ENCODE measurements at regions not wholly inside any gene's neighbourhood (a gene's known extent, or its start where the extent isn't known, plus 50 kb on each side); places are given as distances from the start of the nearest gene placed in this dataset.

DNA sequence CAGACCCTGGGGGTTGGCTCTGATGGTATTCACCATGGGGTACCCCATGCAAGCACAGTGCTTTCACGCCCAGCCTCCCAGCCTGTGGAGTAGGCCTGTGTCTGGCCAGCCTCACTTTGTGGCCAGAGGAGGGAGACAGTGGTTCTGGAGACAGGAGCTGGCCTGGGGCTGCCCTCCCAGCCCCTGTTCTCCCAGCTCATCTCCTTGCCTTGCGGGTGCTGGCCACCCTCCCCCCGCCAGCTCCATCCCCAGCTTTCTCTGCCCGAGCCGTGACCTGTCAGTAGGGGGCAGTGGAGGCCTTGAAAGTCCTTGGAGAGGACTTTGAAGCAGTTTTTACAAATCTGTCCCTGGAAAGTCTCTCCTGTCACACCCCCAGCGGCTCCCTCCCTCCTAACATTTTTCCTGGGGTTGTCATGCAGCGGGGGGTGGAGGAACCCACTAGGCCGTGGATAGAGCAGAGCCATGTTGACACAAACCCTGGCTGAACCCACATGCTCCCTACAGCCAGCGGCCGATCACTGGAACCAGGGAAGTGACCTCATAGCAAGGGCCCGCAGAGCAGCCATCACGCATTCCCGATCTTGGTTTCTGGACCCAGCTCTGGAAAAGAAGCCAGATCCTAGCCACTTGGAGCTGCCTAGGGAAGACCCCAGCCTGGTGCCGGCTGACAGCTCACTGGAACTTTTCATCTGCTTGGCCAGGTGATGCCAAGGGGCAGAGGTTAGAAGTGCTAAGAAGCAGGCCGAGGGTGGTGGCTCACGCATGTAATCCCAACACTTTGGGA lies 289.4 kb downstream of the SEC14L1 start (continued):
- TF ChIP-seq ZNF569 (CRISPR knock-in tag; IDR thresholded peaks at IDR 0.05; ENCODE audit: borderline replicate concordance) (no peak), ZMYM3 (CRISPR knock-in tag; IDR thresholded peaks at IDR 0.05) (no peak; the same call in none of the 2 replicates), MAFF (IDR thresholded peaks at IDR 0.05; ENCODE audit: low read depth, low read length) (no peak), MED13 (CRISPR knock-in tag; IDR thresholded peaks at IDR 0.05) (no peak), ZFY (CRISPR knock-in tag; IDR thresholded peaks at IDR 0.05) (peak; percentile 46; the same call in 1 of the 2 replicates), RXRB (CRISPR knock-in tag; IDR thresholded peaks at IDR 0.05; ENCODE audit: borderline replicate concordance) (peak; percentile 83), SMARCE1 (IDR thresholded peaks at IDR 0.05; ENCODE audit: borderline replicate concordance) (no peak), CENPX (CRISPR knock-in tag; IDR thresholded peaks at IDR 0.05) (no peak), GMEB2 (CRISPR knock-in tag; IDR thresholded peaks at IDR 0.05; ENCODE audit: low read depth) (no peak), SRF (IDR thresholded peaks at IDR 0.05; ENCODE audit: low read depth, low read length) (no peak), ZNF282 (IDR thresholded peaks at IDR 0.05; ENCODE audit: partially characterized antibody) (no peak), FLYWCH1 (CRISPR knock-in tag; IDR thresholded peaks at IDR 0.05) (no peak), IRX3 (CRISPR knock-in tag; IDR thresholded peaks at IDR 0.05; ENCODE audit: borderline replicate concordance, low read depth) (no peak), NR3C1 (CRISPR knock-in tag; IDR thresholded peaks at IDR 0.05) (no peak), EP300 (IDR thresholded peaks at IDR 0.05; ENCODE audit: low read depth in 2 of 2, low read length in 2 of 2) (peak in 1 of 2 experiments; percentile 49; a peak in 1 of 4 replicates), EP300 (CRISPR knock-in tag; IDR thresholded peaks at IDR 0.05; ENCODE audit: borderline replicate concordance) (peak; percentile 46; the same call in 1 of the 2 replicates), ZNF33B (CRISPR knock-in tag; IDR thresholded peaks at IDR 0.05) (peak; percentile 12; the same call in 1 of the 2 replicates), SP5 (CRISPR knock-in tag; IDR thresholded peaks at IDR 0.05; ENCODE audit: borderline replicate concordance, low read depth) (no peak; the same call in none of the 2 replicates), CBFB (CRISPR knock-in tag; IDR thresholded peaks at IDR 0.05) (0 out of 2 replicates have a peak, but pooled peaks have one; percentile 25), HDAC6 (IDR thresholded peaks at IDR 0.05; ENCODE audit: low read depth, low read length) (no peak), ZBTB21 (CRISPR knock-in tag; IDR thresholded peaks at IDR 0.05) (peak; percentile 83), ZNF746 (CRISPR knock-in tag; IDR thresholded peaks at IDR 0.05) (peak; percentile 92), ZNF451 (CRISPR knock-in tag; IDR thresholded peaks at IDR 0.05) (no peak), ZSCAN30 (CRISPR knock-in tag; IDR thresholded peaks at IDR 0.05) (no peak), ZNF530 (CRISPR knock-in tag; IDR thresholded peaks at IDR 0.05; ENCODE audit: low read depth) (no peak)
- TF ChIP-seq, protein P1, sequence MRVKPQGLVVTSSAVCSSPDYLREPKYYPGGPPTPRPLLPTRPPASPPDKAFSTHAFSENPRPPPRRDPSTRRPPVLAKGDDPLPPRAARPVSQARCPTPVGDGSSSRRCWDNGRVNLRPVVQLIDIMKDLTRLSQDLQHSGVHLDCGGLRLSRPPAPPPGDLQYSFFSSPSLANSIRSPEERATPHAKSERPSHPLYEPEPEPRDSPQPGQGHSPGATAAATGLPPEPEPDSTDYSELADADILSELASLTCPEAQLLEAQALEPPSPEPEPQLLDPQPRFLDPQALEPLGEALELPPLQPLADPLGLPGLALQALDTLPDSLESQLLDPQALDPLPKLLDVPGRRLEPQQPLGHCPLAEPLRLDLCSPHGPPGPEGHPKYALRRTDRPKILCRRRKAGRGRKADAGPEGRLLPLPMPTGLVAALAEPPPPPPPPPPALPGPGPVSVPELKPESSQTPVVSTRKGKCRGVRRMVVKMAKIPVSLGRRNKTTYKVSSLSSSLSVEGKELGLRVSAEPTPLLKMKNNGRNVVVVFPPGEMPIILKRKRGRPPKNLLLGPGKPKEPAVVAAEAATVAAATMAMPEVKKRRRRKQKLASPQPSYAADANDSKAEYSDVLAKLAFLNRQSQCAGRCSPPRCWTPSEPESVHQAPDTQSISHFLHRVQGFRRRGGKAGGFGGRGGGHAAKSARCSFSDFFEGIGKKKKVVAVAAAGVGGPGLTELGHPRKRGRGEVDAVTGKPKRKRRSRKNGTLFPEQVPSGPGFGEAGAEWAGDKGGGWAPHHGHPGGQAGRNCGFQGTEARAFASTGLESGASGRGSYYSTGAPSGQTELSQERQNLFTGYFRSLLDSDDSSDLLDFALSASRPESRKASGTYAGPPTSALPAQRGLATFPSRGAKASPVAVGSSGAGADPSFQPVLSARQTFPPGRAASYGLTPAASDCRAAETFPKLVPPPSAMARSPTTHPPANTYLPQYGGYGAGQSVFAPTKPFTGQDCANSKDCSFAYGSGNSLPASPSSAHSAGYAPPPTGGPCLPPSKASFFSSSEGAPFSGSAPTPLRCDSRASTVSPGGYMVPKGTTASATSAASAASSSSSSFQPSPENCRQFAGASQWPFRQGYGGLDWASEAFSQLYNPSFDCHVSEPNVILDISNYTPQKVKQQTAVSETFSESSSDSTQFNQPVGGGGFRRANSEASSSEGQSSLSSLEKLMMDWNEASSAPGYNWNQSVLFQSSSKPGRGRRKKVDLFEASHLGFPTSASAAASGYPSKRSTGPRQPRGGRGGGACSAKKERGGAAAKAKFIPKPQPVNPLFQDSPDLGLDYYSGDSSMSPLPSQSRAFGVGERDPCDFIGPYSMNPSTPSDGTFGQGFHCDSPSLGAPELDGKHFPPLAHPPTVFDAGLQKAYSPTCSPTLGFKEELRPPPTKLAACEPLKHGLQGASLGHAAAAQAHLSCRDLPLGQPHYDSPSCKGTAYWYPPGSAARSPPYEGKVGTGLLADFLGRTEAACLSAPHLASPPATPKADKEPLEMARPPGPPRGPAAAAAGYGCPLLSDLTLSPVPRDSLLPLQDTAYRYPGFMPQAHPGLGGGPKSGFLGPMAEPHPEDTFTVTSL (CRISPR knock-in tag; IDR thresholded peaks at IDR 0.05; ENCODE audit: borderline replicate concordance), result peak; percentile 68; the same call in 1 of the 2 replicates

All from HepG2 (cell line).